Activated CD8-positive, alpha-beta memory T cell treated with anti-CD3 and anti-CD28 coated beads, Interleukin-2, amount 50 U/mL, for 24 hours (primary cell): ENCODE measurements at regions not wholly inside any gene's neighbourhood (a gene's known extent, or its start where the extent isn't known, plus 50 kb on each side); places are given as distances from the start of the nearest gene placed in this dataset.

Experiments used
- DNase-seq: peaks from one replicate; pipeline ENCODE4 v3.0.0-alpha.2; 2020; ENCODE audit errors: extremely low read depth

DNA sequence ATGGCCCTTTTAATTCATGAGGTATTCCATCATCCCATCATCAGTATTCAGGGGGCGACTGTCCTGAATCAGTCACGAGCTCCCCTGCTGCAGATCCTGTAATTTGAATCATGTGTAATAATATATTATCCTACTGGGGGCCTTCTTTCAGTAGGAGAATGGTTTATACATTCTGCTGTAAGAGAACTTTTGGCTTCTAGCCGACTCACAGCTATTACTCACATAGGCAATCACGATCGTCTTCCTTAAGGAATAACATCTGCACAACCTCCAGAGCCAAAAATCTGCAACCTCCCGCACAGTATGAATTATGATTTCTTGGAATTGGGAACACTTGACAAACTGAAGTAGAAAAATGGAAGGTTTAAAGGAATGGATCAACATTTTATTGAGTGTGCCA, 343.0 kb downstream of the USP25 start:
- DNase-seq = no peak

DNA sequence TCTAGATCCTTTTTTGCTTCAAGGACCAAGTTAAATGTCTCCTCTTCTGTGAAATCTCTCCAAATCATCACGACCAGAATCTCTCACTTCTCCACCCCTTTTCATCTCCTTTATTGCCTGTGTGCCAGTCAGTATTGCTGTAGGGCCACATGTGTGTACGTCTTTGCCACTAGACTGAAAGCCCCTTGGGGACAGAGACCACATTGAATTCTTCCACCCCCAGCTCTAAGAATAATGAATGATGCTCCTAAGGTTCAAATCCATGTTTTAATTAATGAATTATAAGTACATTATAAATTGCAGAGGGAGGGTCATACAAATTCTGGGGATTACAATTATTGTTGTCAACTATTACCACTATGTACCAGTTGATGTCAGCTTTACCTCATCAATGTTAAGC, 343.8 kb downstream of the USP25 start:
- DNase-seq = no peak

DNA sequence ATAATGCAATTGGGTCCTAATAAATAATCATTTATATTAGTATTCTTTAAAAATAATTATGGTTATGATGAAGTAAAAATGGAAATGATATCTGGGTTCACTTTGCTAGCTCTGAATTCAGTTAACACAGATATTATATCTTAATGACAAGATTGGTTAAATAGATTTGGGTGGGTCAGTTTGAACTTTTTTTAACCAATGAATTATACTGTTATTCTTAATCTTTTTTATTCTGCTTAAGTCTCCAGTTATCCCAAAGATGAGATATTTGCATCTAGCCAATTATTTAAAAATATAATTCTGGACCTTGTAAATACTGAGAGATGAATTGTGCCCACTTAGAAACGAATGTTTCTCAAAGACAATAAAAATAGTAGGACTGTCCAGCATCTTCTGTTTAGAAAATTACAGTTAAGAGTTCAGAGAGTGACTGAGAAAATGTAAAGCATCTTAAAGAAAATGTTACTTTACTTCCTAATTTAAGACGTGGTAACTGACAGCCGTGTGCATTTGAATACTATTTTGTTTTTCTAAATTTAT, 345.2 kb downstream of the USP25 start:
- DNase-seq = no peak

DNA sequence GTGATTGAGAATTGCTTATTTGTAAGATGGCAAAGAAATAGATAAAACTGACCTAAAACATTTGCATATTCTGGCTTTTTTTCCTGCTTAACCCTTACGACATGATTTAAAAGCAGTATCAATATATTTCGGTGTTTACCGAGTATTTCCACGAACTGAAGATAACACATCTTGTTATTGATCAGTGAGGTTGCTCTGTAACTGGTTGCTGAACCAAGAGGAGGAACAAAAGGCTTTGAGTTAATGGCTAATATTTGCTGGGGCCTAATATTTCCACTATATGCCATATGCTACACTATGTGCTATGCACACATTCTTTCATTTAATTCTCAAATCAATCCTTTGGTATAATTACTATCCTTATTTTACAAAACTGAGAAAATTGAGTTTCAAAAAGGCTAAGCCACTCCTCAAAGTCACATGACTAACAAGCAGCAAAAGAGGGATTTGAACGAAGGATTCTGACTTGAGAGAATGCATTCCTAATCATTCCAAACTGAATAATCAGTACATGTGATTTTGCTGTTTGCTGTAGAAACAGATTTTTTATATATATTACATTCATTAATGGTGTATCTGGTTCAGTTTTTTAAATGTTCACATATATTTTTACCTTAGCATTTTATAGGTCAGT, 346.0 kb downstream of the USP25 start:
- DNase-seq = no peak

DNA sequence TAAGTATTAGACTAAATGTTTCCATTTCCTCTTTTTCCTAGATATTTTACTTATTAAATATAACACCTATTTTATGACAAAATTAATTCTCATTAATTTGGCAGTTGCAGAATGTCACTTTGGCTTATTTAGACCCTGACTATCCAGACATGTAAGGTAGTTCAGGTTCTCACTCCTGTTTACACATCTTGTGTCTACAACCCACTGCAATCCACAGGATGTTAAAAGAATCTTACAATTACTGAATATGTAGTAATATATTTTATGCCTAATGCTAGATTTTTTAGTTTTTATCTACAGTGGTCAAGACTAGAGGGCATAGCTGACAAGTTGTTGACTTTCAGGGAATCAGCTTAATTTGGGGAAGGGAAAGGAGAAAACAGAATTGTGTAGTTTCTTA, 346.7 kb downstream of the USP25 start:
- no peak for DNase-seq

DNA sequence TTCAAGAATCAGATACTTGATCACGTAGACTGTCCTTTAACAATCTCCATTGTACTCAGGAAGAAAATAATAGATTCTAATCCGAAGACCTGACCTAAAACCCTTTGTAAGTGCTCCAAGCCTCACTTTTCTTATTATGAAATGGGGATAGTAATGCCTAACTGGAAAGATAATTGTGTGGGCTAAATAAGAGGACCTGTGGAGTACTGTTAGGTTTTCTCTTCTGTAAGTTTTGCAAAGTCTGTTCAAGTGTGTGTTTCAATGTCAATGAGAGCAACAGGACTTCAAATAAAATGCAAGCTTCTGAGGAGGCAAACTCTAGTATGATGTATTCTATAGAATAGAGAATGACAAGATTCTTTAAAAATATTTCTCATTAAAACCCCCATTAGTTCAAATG, 348.6 kb downstream of the USP25 start:
- DNase-seq = no peak

DNA sequence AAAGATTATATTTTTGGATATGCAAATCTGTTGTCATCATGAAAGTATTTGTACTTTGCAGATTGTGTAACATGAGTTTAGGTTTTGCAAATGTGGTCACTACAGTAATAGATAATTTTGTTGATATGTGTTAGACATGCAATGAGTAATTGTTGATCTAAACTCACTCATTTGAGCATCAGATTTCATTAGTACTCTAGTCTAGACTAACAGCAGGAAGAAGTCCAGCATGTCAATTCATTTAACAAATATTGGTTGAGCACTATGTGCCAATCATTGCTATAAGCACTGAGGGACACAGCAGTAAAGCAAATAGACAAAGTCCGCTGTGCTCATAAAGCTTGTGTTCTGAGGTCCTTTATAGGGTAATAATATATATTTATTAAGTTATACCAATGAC, 350.0 kb downstream of the USP25 start:
- no peak for DNase-seq

DNA sequence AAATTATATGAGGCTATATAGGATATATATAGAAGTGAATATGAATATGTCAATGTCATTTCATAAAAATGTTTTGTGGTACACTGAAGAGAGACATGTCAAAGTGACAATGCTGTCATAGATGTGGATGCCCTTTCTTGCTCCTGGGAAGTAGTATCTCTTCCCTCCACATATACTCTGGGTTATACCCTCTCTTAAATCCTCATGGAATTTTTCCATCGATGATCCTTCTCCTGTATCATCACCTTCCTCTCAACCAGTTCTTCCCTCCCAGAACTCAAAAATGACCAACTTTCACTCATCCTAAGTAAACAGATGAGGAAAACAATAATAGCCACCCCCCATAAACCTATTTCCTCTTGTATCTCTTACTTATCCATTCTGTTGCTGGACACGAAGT, 351.5 kb downstream of the USP25 start:
- DNase-seq = no peak

DNA sequence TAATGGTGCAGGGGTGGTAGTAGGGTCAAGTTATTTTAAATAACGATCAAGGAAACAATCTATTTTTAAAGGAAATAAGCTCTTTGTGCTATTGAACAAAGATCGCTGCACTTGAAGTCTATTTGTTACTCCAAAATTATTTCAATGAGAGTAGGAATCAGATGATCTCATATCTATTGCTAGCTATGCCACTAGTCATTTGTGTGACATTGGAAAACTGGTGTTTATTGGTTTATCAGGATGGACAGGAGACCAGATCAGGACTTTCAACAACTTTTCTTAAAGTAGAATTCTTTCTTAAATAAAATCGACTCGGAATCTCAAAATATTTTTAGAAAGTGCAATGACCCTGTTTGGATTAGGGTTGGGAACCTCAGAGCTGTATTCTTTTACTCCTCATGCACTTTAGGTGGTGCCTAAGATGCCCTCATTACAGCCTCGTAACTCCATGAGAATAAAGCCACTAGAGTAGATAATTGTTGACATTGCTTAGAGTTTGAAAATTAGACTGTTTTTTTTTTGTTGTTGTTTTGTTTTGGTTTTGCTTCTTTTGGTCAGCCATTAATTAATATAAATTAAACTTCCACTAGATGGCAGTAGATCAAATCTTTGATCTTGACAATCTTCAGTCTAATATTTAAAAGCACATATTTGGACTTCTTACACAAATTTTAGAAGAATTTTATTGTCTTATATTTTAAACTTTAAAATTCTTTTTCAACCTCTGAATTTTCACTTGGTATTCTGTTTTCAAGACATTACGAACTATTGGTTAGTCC, 352.4 kb downstream of the USP25 start:
- no peak for DNase-seq

DNA sequence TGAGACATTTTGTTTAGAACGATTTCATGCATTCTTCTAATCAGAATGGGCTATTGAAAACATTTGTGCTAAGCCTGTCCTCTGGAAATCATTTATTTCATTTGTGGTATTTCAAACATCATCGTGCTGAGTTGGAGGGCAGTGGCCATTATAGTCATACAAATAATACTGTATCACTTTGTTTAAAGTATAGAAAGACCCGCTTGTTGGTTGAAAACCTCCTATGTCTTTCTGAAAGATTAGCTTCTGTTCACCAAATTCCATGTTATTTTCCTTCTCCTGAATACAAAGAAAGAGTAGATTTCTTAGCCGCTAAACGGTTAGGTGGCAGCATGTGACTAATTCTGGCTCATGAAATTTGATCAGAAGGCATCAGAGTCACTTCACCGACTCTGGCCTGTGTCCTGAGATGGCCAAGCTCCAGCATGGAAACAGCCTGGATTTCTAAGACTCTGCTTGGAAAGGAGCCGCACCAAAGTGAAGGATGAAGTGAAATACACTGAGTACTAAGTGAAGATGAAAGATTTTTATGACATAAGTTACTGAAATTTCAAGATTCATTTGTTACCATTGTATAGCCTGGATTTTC, 355.1 kb downstream of the USP25 start:
- no peak for DNase-seq

DNA sequence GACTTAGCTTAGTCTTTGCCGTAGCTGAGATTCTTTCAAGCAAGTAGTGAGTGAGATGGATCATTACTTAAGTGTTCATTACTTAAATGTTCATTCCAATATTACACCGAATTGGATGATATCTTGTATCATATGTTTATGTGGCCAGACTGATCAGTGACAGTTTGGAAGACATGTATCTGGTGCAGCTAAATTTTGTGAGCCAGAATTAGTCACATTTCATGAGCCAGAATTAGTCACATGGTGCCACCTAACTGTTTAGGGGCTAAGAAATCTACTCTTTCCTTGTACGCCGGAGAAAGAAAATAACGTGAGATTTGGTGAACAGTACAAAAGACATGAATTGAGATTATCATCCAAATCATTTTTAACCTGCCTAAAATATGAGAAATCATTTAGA, 355.6 kb downstream of the USP25 start:
- no peak for DNase-seq

DNA sequence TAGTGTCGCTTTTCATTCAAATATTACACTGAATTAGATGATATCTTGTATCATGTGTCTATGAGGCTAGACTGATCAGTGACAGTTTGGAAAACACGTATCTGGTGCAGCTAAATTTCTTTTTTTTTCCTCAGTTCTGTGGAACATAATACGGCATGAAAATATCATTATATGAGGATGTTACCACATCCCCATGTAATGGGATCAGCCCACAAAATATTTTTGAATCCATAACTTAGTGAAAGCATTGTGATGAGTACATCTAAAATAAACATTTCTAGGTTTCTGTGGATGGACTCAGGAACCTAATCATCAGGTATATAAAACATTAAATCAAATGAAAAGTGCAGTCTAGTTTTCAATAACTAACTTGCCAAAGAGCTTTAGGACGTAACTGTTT, 356.3 kb downstream of the USP25 start:
- no peak for DNase-seq

DNA sequence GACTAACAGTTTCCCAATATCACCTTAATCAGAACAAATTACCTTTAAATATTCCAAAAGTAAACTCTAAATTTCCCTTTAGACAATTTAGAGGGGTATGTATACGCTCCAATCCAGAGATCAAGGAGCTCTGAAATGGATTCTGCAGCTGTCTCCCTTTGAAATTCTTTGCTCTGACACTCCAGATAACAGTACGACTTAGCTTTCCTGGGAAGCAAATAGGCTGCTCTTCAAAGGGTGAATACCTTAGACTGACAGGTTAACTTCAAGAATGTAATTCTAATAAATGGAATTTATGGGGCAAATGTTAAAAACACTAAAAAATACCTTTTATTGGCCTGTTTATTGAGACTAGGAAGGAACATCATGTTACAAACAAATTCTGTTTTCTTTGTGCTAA, 357.2 kb downstream of the USP25 start:
- DNase-seq = no peak

DNA sequence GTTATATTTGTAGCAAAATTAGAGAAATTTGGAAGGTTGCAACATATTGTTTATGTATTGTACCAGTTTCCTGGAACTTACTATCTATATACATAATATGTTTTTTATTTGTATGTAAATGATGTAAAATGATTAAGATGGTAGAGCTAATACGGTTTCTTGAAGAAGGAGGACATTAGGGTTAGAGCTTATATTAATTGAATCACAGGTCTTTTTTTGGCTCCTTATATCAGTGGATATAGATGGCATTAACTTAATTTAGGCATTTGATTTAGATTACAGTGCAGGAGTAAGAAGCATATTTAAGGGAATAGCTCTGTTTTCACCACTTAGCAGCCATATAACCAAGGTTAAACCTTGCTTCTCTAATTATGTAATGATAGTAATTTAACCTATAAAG, 357.7 kb downstream of the USP25 start:
- DNase-seq = no peak

DNA sequence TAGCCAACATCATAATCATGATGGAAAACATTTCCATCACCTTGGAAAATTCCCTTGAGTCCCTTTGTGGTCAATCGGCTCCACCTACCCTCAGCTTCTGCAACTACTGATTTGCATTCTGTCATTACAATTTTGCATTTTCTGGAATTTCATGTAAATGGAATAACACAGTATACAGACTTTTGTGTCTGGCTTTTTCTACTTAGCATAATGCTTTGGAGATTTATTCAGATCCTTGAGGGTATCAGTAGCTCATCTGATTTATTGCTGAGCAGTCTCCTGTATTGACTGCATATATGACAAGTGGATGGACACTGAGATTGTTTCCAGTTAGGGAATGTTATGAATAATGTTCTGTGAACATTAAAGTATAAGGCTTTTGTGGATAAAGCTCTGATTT, 358.3 kb downstream of the USP25 start:
- no peak for DNase-seq

DNA sequence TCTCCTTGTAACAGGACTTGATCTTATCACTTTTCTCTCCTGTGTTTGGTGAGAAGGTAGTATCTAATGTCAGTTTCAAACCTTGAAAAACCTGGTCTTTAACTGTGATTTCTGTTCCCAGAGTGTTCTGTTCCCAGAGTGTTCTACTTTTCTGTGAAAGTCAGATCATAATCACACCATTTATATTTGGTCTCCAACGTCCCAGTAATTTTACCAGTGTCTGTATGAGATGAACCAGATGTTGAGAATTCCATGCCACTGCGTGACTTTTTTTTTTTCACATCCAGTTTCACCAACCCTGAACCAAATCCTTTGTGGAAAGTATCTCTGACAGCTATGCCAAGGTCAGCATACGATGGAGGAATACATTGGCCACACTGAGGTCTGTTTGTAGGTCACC, 365.2 kb downstream of the USP25 start:
- DNase-seq = no peak

DNA sequence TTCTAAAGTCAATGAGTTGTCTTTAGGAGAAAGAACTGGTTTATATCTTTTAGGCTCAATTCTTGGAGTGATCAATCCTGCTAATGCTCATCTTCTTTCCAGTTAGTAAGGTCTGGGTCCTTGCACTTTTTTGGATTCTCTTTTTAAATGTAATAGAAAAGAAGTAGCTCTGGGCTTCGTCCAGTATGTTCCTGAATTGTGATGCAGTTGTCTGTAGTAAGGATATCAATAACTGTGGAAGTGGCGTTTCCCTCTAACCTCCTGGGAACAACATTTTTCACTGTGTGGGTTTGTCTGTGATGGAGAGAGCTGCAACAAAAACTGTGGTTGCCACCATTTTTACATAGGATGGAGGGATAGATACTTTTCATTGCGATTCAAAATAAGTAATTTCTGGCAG, 367.2 kb downstream of the USP25 start:
- DNase-seq = no peak

DNA sequence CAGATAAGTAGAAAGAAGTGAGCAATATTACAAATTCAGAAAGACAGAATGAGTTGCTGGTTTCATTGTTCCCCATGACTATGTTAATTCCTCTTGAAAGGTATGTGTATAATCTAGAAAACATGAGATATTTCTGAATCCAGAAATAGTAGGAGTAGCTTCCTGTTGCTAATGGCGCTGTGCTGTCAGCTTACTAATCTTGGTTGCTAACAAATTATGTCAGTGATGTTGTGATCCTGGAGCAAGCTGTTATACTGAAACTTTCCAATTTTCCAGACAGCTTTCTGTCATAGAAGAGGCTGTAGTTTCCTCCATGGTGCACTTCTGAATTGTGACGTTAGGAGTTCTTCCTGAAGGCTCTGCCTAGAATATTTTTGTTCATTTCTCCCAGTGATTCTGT, 372.3 kb downstream of the USP25 start:
- no peak for DNase-seq

DNA sequence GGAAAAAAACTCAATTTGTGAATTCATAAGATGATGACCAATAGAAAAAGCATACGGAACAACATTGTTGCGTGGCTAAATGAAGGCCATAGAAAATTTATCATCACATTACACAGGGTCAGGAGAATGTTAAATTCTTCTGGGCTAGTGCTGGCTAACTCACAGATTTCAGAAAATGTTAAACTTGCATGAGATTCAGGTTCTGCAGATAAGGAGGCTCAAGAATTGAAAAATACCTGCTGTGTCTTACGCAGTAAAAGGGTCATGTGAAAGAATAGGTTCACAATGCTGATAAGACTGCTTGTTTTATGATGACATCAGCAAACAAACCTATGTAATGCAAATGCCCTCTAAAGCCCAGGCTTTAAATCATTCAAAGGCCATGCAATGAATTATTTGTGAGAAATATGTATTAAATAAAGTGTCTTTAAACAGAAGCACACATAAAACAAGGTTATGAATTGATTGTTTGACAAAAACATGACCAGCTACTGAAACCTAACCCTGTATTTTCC, 378.8 kb downstream of the USP25 start:
- no peak for DNase-seq

DNA sequence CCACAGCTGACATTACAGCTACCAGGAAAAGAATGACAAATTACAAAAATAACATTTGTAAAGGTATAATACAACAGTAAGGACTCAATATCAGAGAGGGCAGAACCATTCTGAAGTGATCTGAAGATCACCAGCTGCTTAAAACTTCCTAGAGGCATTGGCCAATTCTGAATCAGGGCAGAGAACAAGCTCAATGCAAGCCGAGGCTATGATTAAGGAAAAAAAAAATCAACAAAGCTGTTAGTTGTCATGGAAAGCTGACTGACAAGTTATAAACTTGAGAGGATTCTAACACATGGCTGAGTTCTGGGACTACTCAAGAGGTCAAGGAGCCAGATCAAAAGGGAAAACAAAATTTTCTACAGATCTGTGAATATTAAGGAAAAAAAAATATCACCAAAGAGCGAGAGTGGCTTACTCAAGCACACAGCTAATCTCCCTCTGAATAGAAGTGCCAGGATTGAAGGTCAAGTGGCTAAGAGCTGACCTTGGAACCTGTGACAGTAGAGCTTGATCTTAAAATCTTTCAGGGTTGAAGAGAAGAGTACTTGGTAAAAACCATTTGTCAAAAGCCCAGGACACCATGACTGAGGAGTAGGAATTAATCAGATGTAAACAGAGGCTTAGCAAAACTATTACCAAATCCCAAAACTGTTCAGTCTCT, 383.4 kb downstream of the USP25 start:
- DNase-seq = no peak

DNA sequence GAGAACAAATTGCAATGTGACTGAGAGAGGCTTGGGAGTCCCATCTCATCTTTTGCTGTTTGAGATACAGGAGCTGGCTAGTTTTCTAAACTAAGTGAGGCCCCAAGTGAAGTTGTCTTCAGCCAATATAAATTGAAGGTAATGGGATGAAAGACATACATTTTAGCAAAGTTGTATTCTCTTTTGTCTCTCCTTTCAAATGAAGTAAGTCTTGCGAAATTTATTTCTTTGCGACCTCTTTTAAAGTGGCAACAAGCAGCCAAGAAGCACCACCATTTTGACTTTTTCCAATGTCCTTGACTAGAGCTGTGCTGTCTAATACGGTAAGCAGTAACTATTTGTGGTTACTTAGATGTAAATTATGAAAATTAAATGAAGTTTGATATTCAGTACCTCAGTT, 385.7 kb downstream of the USP25 start:
- DNase-seq = no peak

DNA sequence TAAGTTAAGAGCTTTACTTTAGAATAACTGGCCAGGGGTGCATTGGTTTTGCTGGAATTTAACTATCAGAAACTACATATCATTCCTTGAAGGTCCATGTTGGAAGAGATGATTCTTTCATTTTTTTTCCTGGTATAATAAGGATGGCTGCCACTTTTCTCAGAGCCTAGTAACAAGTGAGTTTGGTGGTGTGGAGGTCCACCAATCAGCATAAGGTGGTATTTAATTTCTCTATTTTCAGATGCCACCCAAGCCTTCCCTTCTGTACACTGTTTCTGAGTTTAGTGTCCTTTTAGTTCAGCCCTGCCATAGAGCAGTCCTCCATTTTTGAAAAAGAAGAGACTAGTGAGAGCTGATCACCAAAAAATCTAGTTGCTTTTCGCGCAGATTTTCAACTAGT, 386.3 kb downstream of the USP25 start:
- DNase-seq = no peak
